ENCODE measurements at regions not wholly inside any gene's neighbourhood (a gene's known extent, or its start where the extent isn't known, plus 50 kb on each side); places are given as distances from the start of the nearest gene placed in this dataset.

DNA sequence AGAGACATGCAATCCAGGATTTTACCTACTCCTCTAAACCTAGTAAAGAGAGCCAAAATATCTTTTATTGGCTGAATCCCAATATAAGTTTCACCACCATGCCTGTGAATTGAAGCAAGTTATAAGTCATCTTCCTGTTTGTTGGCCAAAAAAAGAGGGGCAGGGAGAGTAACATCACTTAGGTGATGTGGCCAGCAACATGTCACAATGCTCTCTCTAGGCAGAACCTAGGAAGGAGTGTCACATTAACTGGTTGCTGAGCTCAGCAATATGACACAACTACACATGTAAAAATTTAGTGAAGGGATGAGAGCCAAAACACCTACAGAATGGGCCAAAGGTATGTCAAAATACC, 895.9 kb upstream of the AMELY start:
- TF ChIP-seq, protein P1, sequence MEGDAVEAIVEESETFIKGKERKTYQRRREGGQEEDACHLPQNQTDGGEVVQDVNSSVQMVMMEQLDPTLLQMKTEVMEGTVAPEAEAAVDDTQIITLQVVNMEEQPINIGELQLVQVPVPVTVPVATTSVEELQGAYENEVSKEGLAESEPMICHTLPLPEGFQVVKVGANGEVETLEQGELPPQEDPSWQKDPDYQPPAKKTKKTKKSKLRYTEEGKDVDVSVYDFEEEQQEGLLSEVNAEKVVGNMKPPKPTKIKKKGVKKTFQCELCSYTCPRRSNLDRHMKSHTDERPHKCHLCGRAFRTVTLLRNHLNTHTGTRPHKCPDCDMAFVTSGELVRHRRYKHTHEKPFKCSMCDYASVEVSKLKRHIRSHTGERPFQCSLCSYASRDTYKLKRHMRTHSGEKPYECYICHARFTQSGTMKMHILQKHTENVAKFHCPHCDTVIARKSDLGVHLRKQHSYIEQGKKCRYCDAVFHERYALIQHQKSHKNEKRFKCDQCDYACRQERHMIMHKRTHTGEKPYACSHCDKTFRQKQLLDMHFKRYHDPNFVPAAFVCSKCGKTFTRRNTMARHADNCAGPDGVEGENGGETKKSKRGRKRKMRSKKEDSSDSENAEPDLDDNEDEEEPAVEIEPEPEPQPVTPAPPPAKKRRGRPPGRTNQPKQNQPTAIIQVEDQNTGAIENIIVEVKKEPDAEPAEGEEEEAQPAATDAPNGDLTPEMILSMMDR (conservative IDR thresholded peaks at IDR 0.05; ENCODE audit: low read length) = no peak
- TF ChIP-seq EZH2phosphoT487 (IDR thresholded peaks at IDR 0.05; ENCODE audit: borderline replicate concordance, low read depth, low read length) = no peak

All from OCI-LY7 (cell line).